Upper lobe of right lung (tissue), 1 donor: ENCODE measurements at regions not wholly inside any gene's neighbourhood (a gene's known extent, or its start where the extent isn't known, plus 50 kb on each side); places are given as distances from the start of the nearest gene placed in this dataset.
"Not testable (repeated sequence)": the region's sequence is repeated elsewhere in the genome, so short reads cannot be mapped to it uniquely, and the experiment has no call there.

Experiments
- ATAC-seq: fragments of 200-7000 bp; cut with Tn5 transposase; one replicate; pipeline ENCODE4 v1.9.1; 2020; ENCODE audit warnings: mild to moderate bottlenecking, moderate library complexity
- DNase-seq: peaks from one replicate; pipeline ENCODE4 v3.0.0-alpha.2; 2020
- H3K27ac ChIP-seq: fragments of 200-600 bp; one replicate; pipeline ENCODE4 v1.8.0; 2022
- H3K27me3 ChIP-seq: fragments of 200-600 bp; one replicate; pipeline ENCODE4 v1.8.0; 2022; ENCODE audit warnings: mild to moderate bottlenecking
- H3K36me3 ChIP-seq: fragments of 200-600 bp; one replicate; pipeline ENCODE4 v1.8.0; 2022
- H3K4me1 ChIP-seq: fragments of 200-600 bp; one replicate; pipeline ENCODE4 v1.8.0; 2022
- H3K4me3 ChIP-seq: fragments of 200-600 bp; one replicate; pipeline ENCODE4 v1.8.0; 2022; ENCODE audit warnings: mild to moderate bottlenecking
- H3K9me3 ChIP-seq: fragments of 200-600 bp; one replicate; pipeline ENCODE4 v1.8.0; 2022
- intact Hi-C: fragments of 100-400 bp; cut with DNase I; formaldehyde crosslinking; loops from one replicate; pipeline ENCODE4 v1.11.0; 2022
- TF ChIP-seq, protein P1 (sequence below): fragments of 200-600 bp; IDR thresholded peaks from one replicate; pipeline ENCODE4 v1.8.0; 2022; ENCODE audit warnings: antibody characterized with exemption
- donor health status: DM: no; HTN: yes; CAD: no; lungs with severe emphysema.

GRCh38 chr12:65673156-65673690 lies 151.1 kb upstream of the HMGA2 start:
- no peak for ATAC-seq
- TF ChIP-seq, protein P1, sequence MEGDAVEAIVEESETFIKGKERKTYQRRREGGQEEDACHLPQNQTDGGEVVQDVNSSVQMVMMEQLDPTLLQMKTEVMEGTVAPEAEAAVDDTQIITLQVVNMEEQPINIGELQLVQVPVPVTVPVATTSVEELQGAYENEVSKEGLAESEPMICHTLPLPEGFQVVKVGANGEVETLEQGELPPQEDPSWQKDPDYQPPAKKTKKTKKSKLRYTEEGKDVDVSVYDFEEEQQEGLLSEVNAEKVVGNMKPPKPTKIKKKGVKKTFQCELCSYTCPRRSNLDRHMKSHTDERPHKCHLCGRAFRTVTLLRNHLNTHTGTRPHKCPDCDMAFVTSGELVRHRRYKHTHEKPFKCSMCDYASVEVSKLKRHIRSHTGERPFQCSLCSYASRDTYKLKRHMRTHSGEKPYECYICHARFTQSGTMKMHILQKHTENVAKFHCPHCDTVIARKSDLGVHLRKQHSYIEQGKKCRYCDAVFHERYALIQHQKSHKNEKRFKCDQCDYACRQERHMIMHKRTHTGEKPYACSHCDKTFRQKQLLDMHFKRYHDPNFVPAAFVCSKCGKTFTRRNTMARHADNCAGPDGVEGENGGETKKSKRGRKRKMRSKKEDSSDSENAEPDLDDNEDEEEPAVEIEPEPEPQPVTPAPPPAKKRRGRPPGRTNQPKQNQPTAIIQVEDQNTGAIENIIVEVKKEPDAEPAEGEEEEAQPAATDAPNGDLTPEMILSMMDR, result no peak
- Histone ChIP-seq H3K9me3 (no peaks in the 10 kb centered on the region), H3K4me3 (no peak overlapping the region), H3K27ac (no peak overlapping the region), H3K27me3 (no peaks in the 10 kb centered on the region), H3K4me1 (no peaks in the 10 kb centered on the region), H3K36me3 (no peaks in the 10 kb centered on the region)
- no peak for DNase-seq
- intact Hi-C loops, result no loop called here

GRCh38 chr12:65673732-65674131 lies 150.6 kb upstream of the HMGA2 start:
- ATAC-seq, result peak; percentile 25
- intact Hi-C loops, result no loop called here
- H3K27me3 ChIP-seq, result no peaks in the 10 kb centered on the region
- no peak overlapping the region for H3K4me3 ChIP-seq
- DNase-seq, result no peak
- H3K36me3 ChIP-seq, result no peaks in the 10 kb centered on the region
- H3K4me1 ChIP-seq, result no peaks in the 10 kb centered on the region
- TF ChIP-seq, protein P1, result peak; percentile 10
- H3K27ac ChIP-seq, result no peak overlapping the region
- no peaks in the 10 kb centered on the region for H3K9me3 ChIP-seq

DNA sequence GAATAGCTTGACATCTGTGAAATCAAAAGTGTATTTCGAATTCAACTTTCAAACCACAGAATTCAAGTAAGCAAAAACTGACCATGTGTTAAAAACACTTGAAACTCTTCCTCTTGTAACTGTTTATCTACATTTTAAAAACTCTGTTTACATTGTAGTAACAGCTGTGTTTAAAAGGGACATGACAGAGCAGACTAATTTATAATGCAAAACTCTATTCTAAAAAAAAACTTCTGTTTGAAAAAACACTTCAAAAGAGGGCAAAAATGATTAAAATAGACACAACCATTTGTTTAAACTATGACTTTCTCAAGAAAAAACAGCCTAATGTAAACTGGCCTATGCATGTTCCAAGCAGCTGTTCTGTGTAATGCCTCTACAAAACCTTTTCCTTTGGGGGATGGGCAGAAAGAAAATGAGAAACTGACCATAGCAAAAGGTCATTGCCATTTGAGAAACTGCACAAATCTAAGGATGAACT lies 149.1 kb upstream of the HMGA2 start:
- ATAC-seq, result no peak

GRCh38 chr12:65678172-65678571 lies 146.1 kb upstream of the HMGA2 start:
- H3K27me3 ChIP-seq, H3K36me3 ChIP-seq, intact Hi-C loops, ATAC-seq, H3K4me3 ChIP-seq, H3K4me1 ChIP-seq, H3K27ac ChIP-seq, DNase-seq, H3K9me3 ChIP-seq: not testable (repeated sequence)

More for the DNA sequence above, 149.1 kb upstream of the HMGA2 start:
- no peak for DNase-seq
- Histone ChIP-seq H3K27ac (no peak overlapping the region), H3K27me3 (no peaks in the 10 kb centered on the region), H3K9me3 (no peaks in the 10 kb centered on the region), H3K4me1 (no peaks in the 10 kb centered on the region), H3K4me3 (no peak overlapping the region), H3K36me3 (no peaks in the 10 kb centered on the region)
- intact Hi-C loops, result no loop called here
- TF ChIP-seq, protein P1, result no peak

DNA sequence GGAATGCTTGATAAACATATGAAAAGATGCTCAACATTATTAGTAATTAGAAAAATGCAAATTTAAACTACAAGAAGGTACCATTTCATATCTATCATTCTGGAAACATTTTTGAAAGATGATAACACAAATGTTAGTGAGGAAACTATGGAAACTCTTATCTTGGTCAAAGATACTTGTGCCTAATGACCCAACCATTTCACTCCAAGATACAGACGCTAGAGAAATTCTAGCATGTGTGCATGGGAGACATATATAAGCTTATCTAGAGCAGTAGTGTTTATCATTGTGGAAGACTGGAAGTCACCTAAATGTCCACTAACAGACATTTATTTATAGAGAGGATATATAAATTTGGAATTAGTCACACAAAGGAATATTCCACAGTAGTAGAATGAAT lies 143.1 kb upstream of the HMGA2 start:
- no peak for ATAC-seq
- Histone ChIP-seq H3K4me3 (no peak overlapping the region), H3K36me3 (no peaks in the 10 kb centered on the region), H3K27me3 (no peaks in the 10 kb centered on the region), H3K4me1 (no peaks in the 10 kb centered on the region), H3K9me3 (no peaks in the 10 kb centered on the region), H3K27ac (no peak overlapping the region)
- intact Hi-C loops, result no loop called here
- no peak for DNase-seq
- TF ChIP-seq, protein P1, result no peak

DNA sequence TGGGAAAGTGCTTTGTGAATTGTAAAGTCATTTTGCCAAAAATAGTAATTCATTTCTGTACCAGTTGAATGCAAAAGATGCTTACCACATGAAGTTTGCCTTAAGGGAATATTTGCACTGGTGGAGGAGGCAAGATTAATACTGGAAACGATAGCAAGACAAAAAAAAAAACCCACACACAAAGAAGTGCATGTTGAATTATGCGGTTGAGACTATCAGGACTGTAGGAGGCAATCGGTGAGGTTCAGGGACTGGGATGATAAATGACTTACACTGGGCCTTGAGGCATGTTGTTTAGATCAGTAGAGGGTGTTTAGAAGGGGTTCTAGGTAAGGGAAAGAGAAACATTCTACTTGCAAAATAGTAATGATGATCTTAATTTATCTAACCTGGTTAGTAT lies 142.2 kb upstream of the HMGA2 start:
- TF ChIP-seq, protein P1, result no peak
- H3K9me3 ChIP-seq, result no peaks in the 10 kb centered on the region
- no peak overlapping the region for H3K27ac ChIP-seq
- H3K4me1 ChIP-seq, result no peaks in the 10 kb centered on the region
- H3K4me3 ChIP-seq, result no peak overlapping the region
- intact Hi-C loops, result no loop called here
- H3K36me3 ChIP-seq, result no peaks in the 10 kb centered on the region
- no peak for ATAC-seq
- H3K27me3 ChIP-seq, result no peaks in the 10 kb centered on the region
- DNase-seq, result no peak
